HG03378 (cell line): ENCODE measurements at regions not wholly inside any gene's neighbourhood (a gene's known extent, or its start where the extent isn't known, plus 50 kb on each side); places are given as distances from the start of the nearest gene placed in this dataset.
"Not testable (repeated sequence)": the region's sequence is repeated elsewhere in the genome, so short reads cannot be mapped to it uniquely, and the experiment has no call there.

ENCODE experiments used
- ATAC-seq: cut with Tn5 transposase; IDR thresholded peaks from one replicate; pipeline ENCODE4 v1.9.1; 2021; ENCODE audit warnings: mild to moderate bottlenecking, moderate library complexity; ENCODE audit not compliant: unreplicated experiment

DNA sequence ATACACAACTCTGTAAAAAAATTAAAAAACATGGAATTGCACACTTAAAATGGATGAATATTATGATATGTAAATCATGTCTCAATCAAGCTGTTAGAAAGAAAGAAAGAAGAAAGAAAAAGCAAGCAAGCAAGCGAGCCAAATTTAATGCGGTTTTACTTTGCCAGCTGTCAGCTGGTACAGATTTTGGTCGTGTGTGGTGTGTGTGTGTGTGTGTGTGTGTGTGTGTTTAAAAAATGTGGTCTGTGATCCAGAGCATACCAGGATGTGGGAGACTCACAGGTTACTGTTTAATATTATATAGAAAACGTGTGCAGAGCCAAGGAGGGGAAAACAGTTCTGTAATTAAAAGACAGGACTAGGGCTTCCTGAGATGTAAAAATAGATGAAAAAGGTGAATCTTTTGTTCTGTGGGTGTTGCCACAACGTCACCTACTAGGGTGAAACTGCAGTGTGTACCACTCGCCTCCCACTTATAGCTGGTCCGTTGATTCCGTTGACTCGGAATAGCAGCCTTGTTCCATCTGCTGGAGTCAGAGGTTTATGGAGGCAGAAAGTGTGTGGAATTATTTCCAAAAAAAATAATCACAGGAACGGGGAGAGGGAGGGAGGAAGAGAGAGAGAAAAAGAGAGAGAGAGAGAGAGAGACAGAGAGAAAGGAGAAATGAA, 197.7 kb downstream of the BCAS1 start:
- ATAC-seq = peak; percentile 59

DNA sequence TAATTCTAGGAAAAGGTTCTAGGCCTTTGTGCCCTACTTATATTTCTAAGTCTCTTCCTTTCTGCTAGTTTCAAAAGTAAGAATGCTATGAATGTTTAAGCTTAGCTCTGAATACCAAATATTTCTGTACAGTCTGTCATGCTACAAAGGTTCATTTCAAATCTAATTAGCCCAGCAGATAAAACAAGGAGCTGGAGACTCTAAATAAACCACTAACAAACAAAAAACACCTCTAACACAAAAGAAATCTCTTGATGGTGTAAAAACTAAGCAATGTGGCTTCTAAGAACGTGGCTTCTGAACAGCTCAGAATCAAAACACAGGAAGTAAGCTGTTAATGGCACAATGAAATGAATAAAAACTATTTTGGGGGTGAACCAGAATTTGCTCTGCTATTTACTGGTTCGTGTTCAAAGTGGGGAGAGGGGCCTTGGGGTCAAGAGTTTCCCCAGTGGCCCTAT, 198.3 kb downstream of the BCAS1 start:
- no peak for ATAC-seq

DNA sequence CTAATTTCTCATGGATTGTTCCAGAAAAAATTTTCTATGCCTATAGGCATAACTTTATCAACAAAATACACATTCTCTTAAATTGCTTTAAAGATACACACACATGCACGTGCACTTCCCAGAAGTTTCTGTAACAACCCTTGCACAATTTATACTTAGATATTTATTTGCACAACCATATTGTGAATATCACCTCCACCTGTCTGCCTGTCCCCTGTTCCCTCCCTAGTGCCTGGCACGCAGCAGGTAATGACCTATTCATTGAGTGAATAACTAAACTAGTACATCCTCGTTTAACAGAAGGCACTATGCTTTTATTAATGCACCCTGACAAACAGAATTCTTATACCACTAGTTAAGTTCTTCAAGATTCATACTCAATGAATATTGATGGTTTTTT, 198.9 kb downstream of the BCAS1 start:
- ATAC-seq = no peak

DNA sequence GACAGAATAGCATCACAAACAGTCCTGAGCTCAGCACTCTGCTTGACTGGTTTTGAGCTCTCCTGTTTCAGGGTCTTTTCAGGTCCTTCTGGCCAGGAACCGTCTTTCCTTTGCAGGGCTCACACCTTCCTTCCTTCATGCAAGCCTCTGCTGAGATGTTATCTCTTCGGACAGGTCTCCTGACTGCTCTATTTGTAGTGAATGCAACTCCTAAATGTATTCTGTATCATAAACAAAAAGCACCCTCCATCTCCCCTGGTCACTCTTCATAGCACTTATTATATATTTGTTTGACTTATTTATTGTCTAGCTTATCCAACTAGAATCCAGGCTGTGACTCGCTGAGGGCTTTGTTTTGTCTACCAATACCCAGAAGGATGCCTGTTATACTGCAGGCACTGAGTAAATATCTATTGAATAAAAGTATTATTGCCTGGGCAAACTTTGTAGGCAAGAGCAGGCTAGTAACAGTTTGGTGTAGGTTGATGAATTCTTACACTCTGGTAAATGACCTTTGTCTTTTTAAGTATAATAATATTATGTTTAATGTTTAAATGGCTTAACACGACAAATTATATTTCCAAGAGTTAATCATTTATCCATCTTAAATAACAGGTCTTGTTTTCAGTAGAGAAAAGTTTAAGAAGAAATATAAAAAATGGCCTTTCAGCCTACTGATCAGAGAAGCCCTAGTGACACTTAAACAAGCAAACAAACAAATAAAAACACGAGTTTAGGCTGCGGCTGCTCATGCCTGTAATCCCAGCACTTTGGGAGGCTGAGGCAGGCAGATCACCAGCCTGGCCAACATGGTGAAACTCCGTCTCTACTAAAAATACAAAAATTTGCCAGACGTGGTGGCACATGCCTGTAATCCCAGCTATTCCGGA, 199.7 kb downstream of the BCAS1 start:
- no peak for ATAC-seq

DNA sequence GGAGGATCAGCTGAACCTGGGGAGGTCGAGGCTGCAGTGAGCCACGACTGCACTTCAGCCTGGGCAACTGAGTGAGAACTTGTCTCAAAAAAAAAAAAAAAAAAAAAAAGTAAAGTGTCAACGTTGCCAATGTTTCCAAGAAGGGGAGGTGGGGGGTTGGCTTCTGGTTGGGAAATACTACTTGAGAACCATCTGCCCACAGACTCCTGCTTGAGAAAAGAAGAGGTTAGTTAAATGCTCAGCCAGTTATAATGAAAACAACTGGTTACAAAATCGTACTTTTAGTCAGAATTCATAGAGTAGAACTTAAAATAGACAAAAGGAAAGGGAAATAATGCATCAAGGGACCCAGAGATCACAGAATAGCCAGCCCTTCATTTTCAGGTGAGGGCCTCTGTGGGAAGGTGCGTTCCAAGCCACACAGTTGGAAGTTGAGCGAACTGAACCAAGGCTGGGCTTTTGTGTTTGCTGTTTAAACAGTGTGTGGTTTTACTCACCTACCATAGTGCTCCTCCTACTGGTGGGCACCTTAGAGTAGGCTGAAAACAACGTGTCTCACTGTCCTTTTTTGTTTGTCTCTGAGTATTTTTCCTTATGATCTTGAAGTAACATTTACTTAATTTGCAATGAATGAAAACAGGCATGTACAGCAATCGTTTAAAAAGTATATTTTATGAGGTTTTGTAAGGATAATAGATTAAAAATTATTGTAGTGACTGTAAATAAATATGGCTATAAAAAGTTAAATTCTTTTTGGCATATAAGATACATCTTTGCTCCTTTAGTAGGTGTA, 200.7 kb downstream of the BCAS1 start:
- peak; percentile 48 for ATAC-seq

DNA sequence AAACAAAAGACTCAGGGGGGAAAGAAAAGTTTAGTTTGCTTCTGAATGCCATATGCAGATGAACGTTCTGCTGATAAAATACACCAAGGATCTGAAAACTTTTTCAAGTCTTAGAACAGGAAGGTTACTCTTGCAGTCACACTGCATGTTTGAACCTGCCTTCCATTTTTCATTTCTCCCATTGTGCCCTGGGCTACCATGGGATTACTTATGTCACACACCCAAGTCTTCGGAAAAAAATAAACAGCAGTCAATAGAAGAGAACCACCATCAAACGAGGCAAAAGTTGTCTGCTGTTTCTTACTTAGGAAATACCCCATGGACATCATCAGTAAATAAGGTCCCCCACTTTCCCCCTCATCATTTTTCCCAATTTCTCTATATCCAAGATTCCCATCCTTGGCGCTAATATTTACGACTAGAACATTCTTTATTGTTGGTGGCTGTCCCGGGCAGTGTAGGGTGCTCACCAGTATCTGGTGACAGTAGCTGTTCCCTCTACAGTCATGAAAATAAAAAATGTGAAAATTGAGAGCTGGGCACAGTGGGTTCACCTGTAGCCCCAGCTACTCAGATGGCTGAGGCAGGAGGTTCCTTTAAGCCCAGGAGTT, 202.5 kb downstream of the BCAS1 start:
- no peak for ATAC-seq

DNA sequence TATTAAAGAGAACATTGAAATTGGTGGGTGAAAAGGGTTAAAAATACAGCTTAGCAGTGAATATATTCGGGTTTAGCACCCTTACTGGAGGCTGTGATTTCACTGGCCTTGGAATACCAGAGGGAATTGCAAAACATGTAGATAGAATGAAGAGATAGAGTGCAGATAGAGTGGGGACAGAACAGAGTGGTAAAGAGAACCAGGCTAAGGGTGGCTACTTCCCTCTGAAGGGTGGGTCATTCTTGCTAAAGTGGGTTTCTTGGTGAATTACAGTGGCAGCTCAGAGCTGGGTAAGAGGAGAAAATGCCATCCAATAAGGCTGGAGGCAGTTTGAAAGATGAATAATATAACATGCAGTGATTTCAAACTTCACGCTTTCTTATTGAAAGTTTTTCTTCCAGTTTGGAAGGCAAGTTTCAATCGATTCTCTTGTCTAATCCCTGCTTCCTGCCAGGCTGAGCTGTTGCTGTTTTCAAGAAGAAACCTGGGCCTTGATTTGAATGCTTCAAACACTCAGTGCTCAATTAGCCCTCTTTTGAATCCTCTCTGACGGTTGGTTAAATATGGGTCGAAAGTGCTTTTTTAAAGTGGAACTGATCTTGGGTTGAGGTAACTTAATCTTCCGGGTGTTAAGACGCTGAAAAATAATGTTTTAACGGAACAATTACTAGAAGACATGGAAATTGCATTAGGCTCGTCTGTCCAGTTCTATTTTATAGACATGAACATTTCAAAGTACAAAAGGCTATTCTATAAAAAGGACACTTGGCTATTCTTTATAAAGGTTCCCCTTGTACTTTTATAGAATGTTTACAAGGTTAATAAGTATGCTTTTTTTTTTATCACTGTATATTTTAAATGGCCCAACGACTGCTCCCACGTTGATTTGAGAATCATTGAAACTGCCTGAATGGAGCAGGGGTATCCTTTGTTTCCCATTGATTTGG, 203.3 kb downstream of the BCAS1 start:
- peak; percentile 48 for ATAC-seq

DNA sequence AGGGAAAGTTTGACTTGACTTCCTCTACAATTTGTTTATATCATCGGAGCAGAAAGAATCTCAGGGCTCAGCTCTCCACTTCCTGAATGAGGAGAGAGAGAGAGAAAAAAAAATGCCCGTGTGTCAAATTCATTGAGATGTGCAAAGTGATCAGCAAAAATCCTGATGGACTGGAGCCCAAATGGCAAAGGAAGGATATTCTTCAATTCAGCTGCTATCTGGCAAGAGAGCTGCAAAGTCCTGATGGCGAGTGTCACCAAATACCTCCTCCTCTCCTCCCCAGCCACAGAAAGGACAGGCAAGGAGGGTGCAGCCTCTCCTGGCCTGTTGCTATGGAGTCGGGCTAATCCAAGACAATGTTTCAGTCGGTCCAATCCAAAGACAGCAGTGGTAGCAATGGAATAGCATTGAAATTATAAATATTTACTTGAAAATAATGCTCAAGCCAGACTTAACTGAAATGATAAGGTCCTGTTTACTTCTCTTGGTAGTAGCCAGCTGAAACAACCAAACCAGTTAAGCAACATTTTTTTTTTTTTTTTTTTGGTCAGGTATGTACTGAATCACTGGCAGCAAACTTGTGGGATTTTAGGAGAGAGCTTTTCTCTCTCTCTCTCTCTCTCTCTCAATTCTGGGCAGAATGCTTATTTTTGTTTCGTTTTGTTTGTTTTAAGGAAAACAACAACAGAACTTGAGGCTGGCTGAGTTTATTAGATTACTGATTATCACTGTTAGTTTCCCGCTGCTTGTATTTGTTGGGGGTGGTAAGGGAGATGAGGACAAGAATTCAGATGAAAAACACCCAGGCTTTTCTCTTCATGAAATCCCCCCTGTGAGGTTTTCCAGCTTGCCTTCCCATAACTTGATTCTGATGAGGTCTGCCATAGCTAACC, 204.2 kb downstream of the BCAS1 start:
- no peak for ATAC-seq

DNA sequence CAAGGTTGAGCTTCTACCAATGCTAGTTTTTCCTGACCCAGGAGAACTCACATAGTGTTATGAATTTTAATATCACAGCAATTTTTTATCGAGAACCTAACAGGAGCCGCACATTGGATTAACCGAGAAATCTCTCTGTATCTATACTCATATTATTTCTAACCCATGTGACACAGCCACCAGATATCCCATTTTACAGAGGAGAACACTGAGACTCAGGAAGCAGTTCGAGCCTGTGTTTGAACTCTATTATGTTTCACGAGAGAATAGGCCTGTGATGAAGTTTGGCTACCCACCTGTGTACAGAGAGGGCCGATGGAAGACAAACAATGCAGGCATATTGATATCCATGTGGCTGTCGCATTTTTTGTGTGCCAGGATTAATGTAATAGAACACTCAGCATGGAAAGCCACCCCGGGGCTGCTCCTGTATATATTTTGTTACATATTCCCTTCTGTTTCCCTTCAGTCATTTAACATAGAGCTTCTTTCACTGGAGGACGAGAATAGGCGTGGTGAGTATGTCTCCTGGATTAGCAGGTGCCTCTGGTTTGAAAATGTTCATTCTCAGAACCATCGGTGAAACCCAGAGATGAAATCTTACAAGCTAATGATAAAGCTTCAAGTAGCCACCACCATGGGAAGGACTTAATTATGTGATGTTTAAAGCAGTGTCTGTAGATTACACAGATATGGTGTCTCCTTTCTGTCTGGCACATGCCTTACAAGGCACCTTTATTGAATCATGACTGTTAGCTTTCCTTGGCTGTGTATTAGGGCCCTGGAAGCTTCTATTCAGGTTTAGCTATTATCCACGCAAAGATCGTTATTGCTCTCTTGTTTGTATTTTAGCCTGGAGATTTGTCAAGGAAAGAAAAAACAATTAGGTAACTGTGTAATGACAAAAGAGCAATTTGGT, 205.4 kb downstream of the BCAS1 start:
- ATAC-seq = not testable (repeated sequence)

DNA sequence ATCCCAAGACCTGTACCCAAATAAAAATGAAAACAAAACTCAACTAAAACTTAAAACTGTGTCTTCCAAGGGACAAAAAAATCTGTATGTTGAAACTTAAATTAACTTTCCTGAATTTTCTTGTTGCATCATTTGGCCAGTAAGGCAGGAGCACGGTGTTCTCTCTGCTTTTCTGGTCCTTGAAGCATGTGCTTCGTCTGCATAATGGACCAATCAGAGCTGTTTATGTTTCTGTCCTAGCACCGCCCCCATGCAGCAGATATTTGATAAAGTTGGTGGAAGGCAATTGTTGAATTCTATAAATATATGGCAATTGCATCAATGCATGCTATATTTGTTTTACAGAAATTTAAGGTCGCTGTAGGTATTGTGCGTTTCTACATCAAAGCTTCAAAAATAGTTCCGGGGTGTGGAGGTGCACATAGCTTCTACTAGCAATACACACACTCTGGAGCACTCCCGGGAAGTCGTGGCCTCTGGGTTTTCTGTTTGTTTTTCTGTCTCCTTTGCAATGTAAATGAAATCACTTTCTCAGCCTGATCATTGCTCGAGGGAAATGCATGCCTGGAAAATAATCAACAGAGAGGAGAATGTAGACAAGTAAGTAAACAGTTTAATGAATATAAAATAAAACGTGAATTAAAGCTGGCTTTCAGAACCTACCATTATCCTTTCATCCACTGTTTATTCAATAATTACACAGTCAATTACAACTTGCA, 206.3 kb downstream of the BCAS1 start:
- ATAC-seq = not testable (repeated sequence)

DNA sequence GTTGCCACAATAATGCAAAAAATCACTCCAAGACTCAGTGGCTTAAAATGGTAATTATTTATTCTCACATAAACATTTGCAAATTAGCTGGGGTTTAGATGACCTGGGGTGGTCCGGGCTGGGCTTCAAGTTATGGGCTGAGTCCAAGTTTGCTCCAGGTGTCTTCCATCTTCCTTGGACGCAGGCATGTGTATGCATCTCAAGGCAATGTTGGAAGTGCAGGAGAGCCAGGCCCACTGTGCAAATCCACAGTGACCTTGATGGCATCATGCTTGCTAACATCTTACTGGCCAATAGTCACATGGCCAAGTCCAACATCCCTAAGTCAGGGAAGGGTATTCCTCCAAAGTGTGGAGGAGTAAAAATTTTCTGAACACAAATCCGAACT, 206.9 kb downstream of the BCAS1 start:
- ATAC-seq = not testable (repeated sequence)

DNA sequence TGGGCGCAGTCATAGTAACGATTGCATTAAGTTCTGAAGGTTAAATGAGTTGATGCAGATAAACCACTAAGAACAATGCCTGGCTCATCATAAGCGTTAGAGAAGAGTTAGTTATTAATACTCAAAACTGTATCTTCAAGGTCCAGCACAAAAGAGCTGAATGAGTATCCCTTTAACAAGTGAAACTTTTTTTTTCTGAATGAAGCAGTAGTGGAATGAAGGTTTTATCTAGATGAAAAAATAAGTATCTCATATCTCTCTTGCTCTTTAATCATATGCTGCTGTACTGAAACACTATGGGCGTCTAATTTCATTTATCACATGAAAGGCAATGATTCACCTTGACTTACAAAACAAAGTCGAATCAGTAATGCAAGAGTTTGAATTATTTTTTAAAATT, 207.4 kb downstream of the BCAS1 start:
- ATAC-seq = not testable (repeated sequence)

DNA sequence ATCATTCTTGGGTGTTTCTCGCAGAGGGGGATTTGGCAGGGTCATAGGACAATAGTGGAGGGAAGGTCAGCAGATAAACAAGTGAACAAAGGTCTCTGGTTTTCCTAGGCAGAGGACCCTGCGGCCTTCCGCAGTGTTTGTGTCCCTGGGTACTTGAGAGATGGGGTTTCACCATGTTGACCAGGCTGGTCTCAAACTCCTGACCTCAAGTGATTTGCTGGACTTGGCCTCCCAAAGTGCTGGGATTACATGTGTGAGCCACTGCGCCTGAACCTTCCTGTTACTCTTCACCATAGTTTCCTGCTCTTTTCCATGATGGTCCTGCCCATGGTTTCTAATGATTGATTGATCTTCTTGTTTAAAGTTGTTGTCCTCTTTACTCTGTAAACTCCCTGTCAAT, 207.9 kb downstream of the BCAS1 start:
- not testable (repeated sequence) for ATAC-seq

DNA sequence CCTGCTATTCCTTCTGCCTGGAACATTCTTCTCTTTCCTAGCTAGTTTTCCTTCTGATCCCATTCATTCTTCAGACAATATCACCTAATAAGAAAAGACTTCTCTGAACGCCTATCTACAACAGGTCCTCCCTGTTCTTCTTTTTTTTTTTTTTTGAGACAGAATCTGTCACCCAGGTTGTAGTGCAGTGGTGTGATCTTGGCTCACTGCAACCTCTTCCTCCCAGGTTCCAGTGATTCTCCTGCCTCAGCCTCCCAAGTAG, 208.3 kb downstream of the BCAS1 start:
- ATAC-seq = not testable (repeated sequence)

DNA sequence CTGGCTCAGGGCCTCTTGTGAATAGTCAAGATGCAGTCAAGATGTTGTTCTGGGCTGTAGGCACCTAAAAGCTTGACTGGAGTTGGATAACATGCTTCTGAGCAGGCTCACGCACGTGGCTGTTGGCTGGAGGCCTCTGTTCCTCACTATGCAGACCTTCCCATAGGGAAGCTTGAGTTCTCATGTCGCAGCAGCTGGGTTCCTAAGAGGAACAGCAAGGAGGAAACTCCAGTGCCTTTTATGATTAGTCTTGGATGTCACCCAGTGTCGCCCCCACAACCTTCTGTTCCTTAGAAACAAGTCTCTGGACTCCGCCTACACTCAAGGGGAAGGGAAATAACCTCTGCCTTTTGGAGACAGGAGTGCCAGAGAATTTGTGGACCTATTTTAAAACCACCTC, 210.7 kb downstream of the BCAS1 start:
- ATAC-seq = no peak

DNA sequence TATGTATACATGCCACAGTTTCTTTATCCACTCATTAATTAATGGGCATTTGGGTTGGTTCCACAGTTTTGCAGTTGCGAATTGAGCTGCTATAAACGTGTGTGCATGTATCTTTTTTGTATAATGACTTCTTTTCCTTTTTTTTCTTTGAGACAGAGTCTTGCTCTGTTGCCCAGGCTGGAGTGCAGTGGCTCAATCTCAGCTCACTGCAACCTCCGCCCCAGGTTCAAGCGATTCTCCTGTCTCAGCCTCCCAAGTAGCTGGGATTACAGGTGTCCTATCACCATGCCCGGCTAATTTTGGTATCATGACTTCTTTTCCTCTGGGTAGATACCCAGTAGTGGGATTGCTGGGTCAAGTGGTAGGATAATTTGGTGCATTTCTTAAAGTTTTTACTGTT, 211.4 kb downstream of the BCAS1 start:
- not testable (repeated sequence) for ATAC-seq

DNA sequence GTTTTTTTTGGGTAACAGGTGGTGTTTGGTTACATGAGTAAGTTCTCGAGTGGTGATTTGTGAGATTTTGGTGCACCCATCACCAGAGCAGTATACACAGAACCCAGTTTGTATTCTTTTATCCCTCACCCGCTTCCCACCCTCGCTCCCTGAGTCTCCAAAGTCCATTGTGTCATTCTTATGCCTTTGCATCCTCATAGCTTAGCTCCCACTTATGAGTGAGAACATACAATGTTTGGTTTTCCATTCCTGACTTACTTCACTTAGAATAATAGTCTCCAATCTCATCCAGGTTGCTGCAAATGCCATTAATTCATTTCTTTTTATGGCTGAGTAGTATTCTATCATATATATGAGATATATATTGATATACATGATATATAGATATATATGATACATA, 211.9 kb downstream of the BCAS1 start:
- ATAC-seq = not testable (repeated sequence)
